ENCODE measurements at regions not wholly inside any gene's neighbourhood (a gene's known extent, or its start where the extent isn't known, plus 50 kb on each side); places are given as distances from the start of the nearest gene placed in this dataset.

DNA sequence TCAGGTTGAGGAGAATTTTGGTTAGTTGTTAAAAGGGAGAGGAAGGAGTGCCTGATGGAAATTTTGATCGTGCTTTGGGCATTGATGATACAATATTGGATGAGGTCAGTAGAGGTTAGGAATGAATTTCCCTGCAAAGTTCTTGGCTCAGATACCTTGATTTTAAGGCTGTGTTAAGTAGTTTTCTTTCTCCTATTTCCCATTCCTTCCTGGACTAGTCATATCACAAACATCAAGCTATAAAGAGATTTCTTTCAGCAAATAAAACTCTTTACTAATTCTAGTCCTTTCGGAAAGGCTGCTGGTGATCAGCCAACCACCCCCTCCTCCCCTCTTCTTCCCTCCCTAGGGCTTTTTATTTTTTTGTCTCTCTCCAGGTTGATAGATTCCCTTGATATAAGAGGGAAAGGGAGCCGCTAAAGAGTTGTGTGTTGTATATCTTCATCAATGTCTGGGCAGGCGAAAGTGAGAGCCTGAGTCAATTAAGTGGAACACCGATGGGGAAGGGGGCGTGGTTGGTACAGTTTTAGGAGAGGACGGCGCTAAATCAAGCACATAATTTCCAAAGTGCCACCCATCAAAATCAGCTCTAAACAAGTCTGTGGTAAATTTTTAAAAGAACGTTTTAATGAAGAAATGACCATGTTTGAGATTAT is 100.1 kb upstream of the PLXNA2 start:
- TF ChIP-seq POLR2AphosphoS5 (IDR thresholded peaks at IDR 0.05; ENCODE audit: low read depth, low read length) (no peak), TAF1 (IDR thresholded peaks at IDR 0.05; ENCODE audit: borderline replicate concordance, insufficient read depth, low read length) (no peak)

Data from PFSK-1 (cell line).